ENCODE measurements at regions not wholly inside any gene's neighbourhood (a gene's known extent, or its start where the extent isn't known, plus 50 kb on each side); places are given as distances from the start of the nearest gene placed in this dataset.
"Not testable (repeated sequence)": the region's sequence is repeated elsewhere in the genome, so short reads cannot be mapped to it uniquely, and the experiment has no call there.

- no peaks in the 10 kb centered on the region for H3K9me3 ChIP-seq (ENCODE audit: control insufficient read depth in 2 of 2, insufficient read depth in 1 of 2, low read depth in 1 of 2, low read length in 1 of 2)
- H3K4me3 ChIP-seq (ENCODE audit: low read depth in 1 of 3, low read length in 3 of 3), result no peak overlapping the region
- H3K27ac ChIP-seq (ENCODE audit: low read depth in 1 of 3, low read length in 2 of 3), result no peak overlapping the region
- H3K27me3 ChIP-seq (ENCODE audit: control insufficient read depth in 3 of 3, insufficient read depth in 3 of 3, low read length in 3 of 3), result no peaks in the 10 kb centered on the region
- FAIRE-seq (no peak), DNase-seq (no peak)
- no peaks in the 10 kb centered on the region for H3K36me3 ChIP-seq (ENCODE audit: control insufficient read depth in 3 of 3, insufficient read depth in 2 of 3, low read depth in 1 of 3, low read length in 3 of 3)
- H3K4me1 ChIP-seq (ENCODE audit: control insufficient read depth in 3 of 3, insufficient read depth in 2 of 3, low read depth in 1 of 3, low read length in 2 of 3), result peaks cover 3 to 5% (median 4%) of the 10 kb centered on the region in 3 donors
Measured at GRCh38 chr2:160612266-160612856, 118.8 kb upstream of the RBMS1 start.

GRCh38 chr2:160613466-160614153, 120.0 kb upstream of the RBMS1 start:
- H3K4me3 ChIP-seq (ENCODE audit: low read depth in 1 of 3, low read length in 3 of 3), result no peak overlapping the region
- no peaks in the 10 kb centered on the region for H3K9me3 ChIP-seq (ENCODE audit: control insufficient read depth in 2 of 2, insufficient read depth in 1 of 2, low read depth in 1 of 2, low read length in 1 of 2)
- FAIRE-seq, result no peak
- WGBS, 3 donors, result 74 to 80% (median 76%) methylated on average over 1 of the region's 1 CpG
- H3K4me1 ChIP-seq (ENCODE audit: control insufficient read depth in 3 of 3, insufficient read depth in 2 of 3, low read depth in 1 of 3, low read length in 2 of 3), result peaks cover 3 to 5% (median 4%) of the 10 kb centered on the region in 3 donors
- no peak for DNase-seq
- no peak overlapping the region for H3K27ac ChIP-seq (ENCODE audit: low read depth in 1 of 3, low read length in 2 of 3)
- H3K36me3 ChIP-seq (ENCODE audit: control insufficient read depth in 3 of 3, insufficient read depth in 2 of 3, low read depth in 1 of 3, low read length in 3 of 3), result no peaks in the 10 kb centered on the region
- no peaks in the 10 kb centered on the region for H3K27me3 ChIP-seq (ENCODE audit: control insufficient read depth in 3 of 3, insufficient read depth in 3 of 3, low read length in 3 of 3)

GRCh38 chr2:160614391-160614790, 120.8 kb upstream of the RBMS1 start:
- H3K9me3 ChIP-seq (ENCODE audit: control insufficient read depth in 2 of 2, insufficient read depth in 1 of 2, low read depth in 1 of 2, low read length in 1 of 2), result no peaks in the 10 kb centered on the region
- FAIRE-seq, result no peak
- no peaks in the 10 kb centered on the region for H3K36me3 ChIP-seq (ENCODE audit: control insufficient read depth in 3 of 3, insufficient read depth in 2 of 3, low read depth in 1 of 3, low read length in 3 of 3)
- no peak for DNase-seq
- no peak overlapping the region for H3K27ac ChIP-seq (ENCODE audit: low read depth in 1 of 3, low read length in 2 of 3)
- no peak overlapping the region for H3K4me3 ChIP-seq (ENCODE audit: low read depth in 1 of 3, low read length in 3 of 3)
- H3K4me1 ChIP-seq (ENCODE audit: control insufficient read depth in 3 of 3, insufficient read depth in 2 of 3, low read depth in 1 of 3, low read length in 2 of 3), result peaks cover 1 to 4% (median 3%) of the 10 kb centered on the region in 3 donors
- H3K27me3 ChIP-seq (ENCODE audit: control insufficient read depth in 3 of 3, insufficient read depth in 3 of 3, low read length in 3 of 3), result no peaks in the 10 kb centered on the region

- Histone ChIP-seq H3K36me3 (ENCODE audit: control insufficient read depth in 3 of 3, insufficient read depth in 2 of 3, low read depth in 1 of 3, low read length in 3 of 3) (no peaks in the 10 kb centered on the region), H3K27me3 (ENCODE audit: control insufficient read depth in 3 of 3, insufficient read depth in 3 of 3, low read length in 3 of 3) (no peaks in the 10 kb centered on the region), H3K9me3 (ENCODE audit: control insufficient read depth in 2 of 2, insufficient read depth in 1 of 2, low read depth in 1 of 2, low read length in 1 of 2) (no peaks in the 10 kb centered on the region), H3K27ac (ENCODE audit: low read depth in 1 of 3, low read length in 2 of 3) (no peak overlapping the region), H3K4me1 (ENCODE audit: control insufficient read depth in 3 of 3, insufficient read depth in 2 of 3, low read depth in 1 of 3, low read length in 2 of 3) (no peaks in the 10 kb centered on the region), H3K4me3 (ENCODE audit: low read depth in 1 of 3, low read length in 3 of 3) (no peak overlapping the region)
- 73 to 80% (median 78%) methylated on average over 2 of the region's 2 CpGs for WGBS, 3 donors
- FAIRE-seq (no peak), DNase-seq (no peak)
Measured at GRCh38 chr2:160615706-160616105, 122.1 kb upstream of the RBMS1 start.

GRCh38 chr2:160616149-160616548, 122.5 kb upstream of the RBMS1 start:
- no peaks in the 10 kb centered on the region for H3K27me3 ChIP-seq (ENCODE audit: control insufficient read depth in 3 of 3, insufficient read depth in 3 of 3, low read length in 3 of 3)
- H3K4me3 ChIP-seq (ENCODE audit: low read depth in 1 of 3, low read length in 3 of 3), result no peak overlapping the region
- no peaks in the 10 kb centered on the region for H3K9me3 ChIP-seq (ENCODE audit: control insufficient read depth in 2 of 2, insufficient read depth in 1 of 2, low read depth in 1 of 2, low read length in 1 of 2)
- DNase-seq (no peak), FAIRE-seq (no peak)
- no peaks in the 10 kb centered on the region for H3K4me1 ChIP-seq (ENCODE audit: control insufficient read depth in 3 of 3, insufficient read depth in 2 of 3, low read depth in 1 of 3, low read length in 2 of 3)
- H3K27ac ChIP-seq (ENCODE audit: low read depth in 1 of 3, low read length in 2 of 3), result no peak overlapping the region
- no peaks in the 10 kb centered on the region for H3K36me3 ChIP-seq (ENCODE audit: control insufficient read depth in 3 of 3, insufficient read depth in 2 of 3, low read depth in 1 of 3, low read length in 3 of 3)
- WGBS, 3 donors, result 82 to 91% (median 89%) methylated on average over 2 of the region's 2 CpGs

- 91 to 97% (median 94%) methylated on average over 1 of the region's 1 CpG for WGBS, 3 donors
- no peaks in the 10 kb centered on the region for H3K9me3 ChIP-seq (ENCODE audit: control insufficient read depth in 2 of 2, insufficient read depth in 1 of 2, low read depth in 1 of 2, low read length in 1 of 2)
- FAIRE-seq, result no peak
- no peaks in the 10 kb centered on the region for H3K27me3 ChIP-seq (ENCODE audit: control insufficient read depth in 3 of 3, insufficient read depth in 3 of 3, low read length in 3 of 3)
- no peaks in the 10 kb centered on the region for H3K36me3 ChIP-seq (ENCODE audit: control insufficient read depth in 3 of 3, insufficient read depth in 2 of 3, low read depth in 1 of 3, low read length in 3 of 3)
- no peak overlapping the region for H3K27ac ChIP-seq (ENCODE audit: low read depth in 1 of 3, low read length in 2 of 3)
- H3K4me1 ChIP-seq (ENCODE audit: control insufficient read depth in 3 of 3, insufficient read depth in 2 of 3, low read depth in 1 of 3, low read length in 2 of 3), result no peaks in the 10 kb centered on the region
- DNase-seq, result no peak
- no peak overlapping the region for H3K4me3 ChIP-seq (ENCODE audit: low read depth in 1 of 3, low read length in 3 of 3)
Measured at GRCh38 chr2:160621748-160622147, 128.1 kb upstream of the RBMS1 start.

GRCh38 chr2:160628020-160628637, 134.5 kb upstream of the RBMS1 start:
- not testable (repeated sequence) for H3K4me3 ChIP-seq (ENCODE audit: low read depth in 1 of 3, low read length in 3 of 3); H3K9me3 ChIP-seq (ENCODE audit: control insufficient read depth in 2 of 2, insufficient read depth in 1 of 2, low read depth in 1 of 2, low read length in 1 of 2); H3K27me3 ChIP-seq (ENCODE audit: control insufficient read depth in 3 of 3, insufficient read depth in 3 of 3, low read length in 3 of 3); DNase-seq; H3K4me1 ChIP-seq (ENCODE audit: control insufficient read depth in 3 of 3, insufficient read depth in 2 of 3, low read depth in 1 of 3, low read length in 2 of 3); FAIRE-seq; H3K27ac ChIP-seq (ENCODE audit: low read depth in 1 of 3, low read length in 2 of 3); H3K36me3 ChIP-seq (ENCODE audit: control insufficient read depth in 3 of 3, insufficient read depth in 2 of 3, low read depth in 1 of 3, low read length in 3 of 3)
- 78 to 84% (median 82%) methylated on average over 13 of the region's 13 CpGs for WGBS, 3 donors

- Histone ChIP-seq H3K36me3 (ENCODE audit: control insufficient read depth in 3 of 3, insufficient read depth in 2 of 3, low read depth in 1 of 3, low read length in 3 of 3) (no peaks in the 10 kb centered on the region), H3K4me1 (ENCODE audit: control insufficient read depth in 3 of 3, insufficient read depth in 2 of 3, low read depth in 1 of 3, low read length in 2 of 3) (no peaks in the 10 kb centered on the region), H3K27me3 (ENCODE audit: control insufficient read depth in 3 of 3, insufficient read depth in 3 of 3, low read length in 3 of 3) (no peaks in the 10 kb centered on the region), H3K27ac (ENCODE audit: low read depth in 1 of 3, low read length in 2 of 3) (no peak overlapping the region), H3K9me3 (ENCODE audit: control insufficient read depth in 2 of 2, insufficient read depth in 1 of 2, low read depth in 1 of 2, low read length in 1 of 2) (no peaks in the 10 kb centered on the region), H3K4me3 (ENCODE audit: low read depth in 1 of 3, low read length in 3 of 3) (no peak overlapping the region)
- FAIRE-seq (no peak), DNase-seq (no peak)
- 80 to 93% (median 81%) methylated on average over 3 of the region's 3 CpGs for WGBS, 3 donors
Measured at GRCh38 chr2:160628811-160629210, 135.2 kb upstream of the RBMS1 start.
